Keratinocyte (primary cell): ENCODE measurements at regions not wholly inside any gene's neighbourhood (a gene's known extent, or its start where the extent isn't known, plus 50 kb on each side); places are given as distances from the start of the nearest gene placed in this dataset.

Experiments
- DNase-seq: peaks from one replicate; pipeline ENCODE4 v3.0.0-alpha.2; 2011; ENCODE audit warnings: low read depth, missing footprints, low spot score
- FAIRE-seq: peaks from 2 replicates; lab custom pipeline; 2011; peaks lifted over from hg19 to GRCh38; lab: Jason Lieb, UNC
- H2AFZ ChIP-seq: 2 replicates; pipeline ENCODE4 v1.6.0; 2012; ENCODE audit warnings: low read length, control low read depth, inconsistent platforms; ENCODE audit not compliant: control insufficient read depth
- H3K27ac ChIP-seq: 2 replicates; pipeline ENCODE4 v1.5.1; 2011; ENCODE audit warnings: low read length; ENCODE audit not compliant: control insufficient read depth, insufficient read depth
- H3K27me3 ChIP-seq: 3 replicates; pipeline ENCODE4 v1.6.0; 2011; ENCODE audit warnings: low read length; ENCODE audit not compliant: control insufficient read depth, insufficient read depth; ENCODE audit errors: extremely low read depth
- H3K36me3 ChIP-seq, 2 experiments: 2 replicates in 1 of 2; 3 replicates in 1 of 2; pipeline ENCODE4 v1.5.1; 2011; ENCODE audit warnings: low read length in 2 of 2, mild to moderate bottlenecking in 1 of 2; ENCODE audit not compliant: control insufficient read depth in 2 of 2, insufficient read depth in 2 of 2; ENCODE audit errors: extremely low read depth in 1 of 2
- H3K4me1 ChIP-seq: 3 replicates; pipeline ENCODE4 v1.5.1; 2011; ENCODE audit warnings: low read length; ENCODE audit not compliant: control insufficient read depth, insufficient read depth; ENCODE audit errors: extremely low read depth
- H3K4me2 ChIP-seq: 3 replicates; pipeline ENCODE4 v1.6.0; 2011; ENCODE audit warnings: low read depth, low read length; ENCODE audit not compliant: control insufficient read depth, insufficient read depth; ENCODE audit errors: extremely low read depth
- H3K4me3 ChIP-seq, 3 experiments: fragments of 200-600 bp in 1 of 3; sonication (generic) in 1 of 3; 2 replicates in 2 of 3; 3 replicates in 1 of 3; pipeline ENCODE4 v1.5.1; 2011 to 2016; ENCODE audit warnings: low read length in 3 of 3, mild to moderate bottlenecking in 3 of 3, control low read depth in 2 of 3, inconsistent platforms in 1 of 3, low read depth in 1 of 3, mixed read lengths in 1 of 3, mixed run types in 1 of 3, moderate library complexity in 1 of 3; ENCODE audit not compliant: control insufficient read depth in 2 of 3, insufficient read depth in 2 of 3; ENCODE audit errors: extremely low read depth in 1 of 3
- H3K79me2 ChIP-seq: 2 replicates; pipeline ENCODE4 v1.6.0; 2012; ENCODE audit warnings: low read length; ENCODE audit not compliant: control insufficient read depth, insufficient read depth
- H3K9ac ChIP-seq: 3 replicates; pipeline ENCODE4 v1.6.0; 2011; ENCODE audit warnings: low read length; ENCODE audit not compliant: control insufficient read depth, insufficient read depth; ENCODE audit errors: extremely low read depth
- H3K9me1 ChIP-seq: 3 replicates; pipeline ENCODE4 v1.6.0; 2011; ENCODE audit warnings: low read length; ENCODE audit not compliant: control insufficient read depth, insufficient read depth; ENCODE audit errors: extremely low read depth
- H3K9me3 ChIP-seq: 2 replicates; pipeline ENCODE4 v1.5.1; 2012; ENCODE audit warnings: low read depth, low read length; ENCODE audit not compliant: control insufficient read depth
- H4K20me1 ChIP-seq: 3 replicates; pipeline ENCODE4 v1.6.0; 2011; ENCODE audit warnings: low read length; ENCODE audit not compliant: control insufficient read depth, insufficient read depth; ENCODE audit errors: extremely low read depth
- EZH2 ChIP-seq: IDR thresholded peaks from one replicate; pipeline ENCODE4 v1.6.1; 2012; ENCODE audit warnings: inconsistent platforms, mild to moderate bottlenecking, low read length, moderate library complexity
- dilution Hi-C: fragments of 300-500 bp; cut with MboI; formaldehyde crosslinking; loops from one replicate; pipeline ENCODE4 v1.7.0; 2020; ENCODE audit warnings: low sequenced_read_pairs; ENCODE audit not compliant: extremely low pct_ligation_motif_present
- TF ChIP-seq, protein P1 (sequence below), 3 experiments: IDR thresholded peaks in 1 of 3; conservative IDR thresholded peaks in 1 of 3; optimal IDR thresholded peaks in 1 of 3; 2 replicates in 2 of 3; 3 replicates in 1 of 3; pipeline versions ENCODE3 to v1.5.1; 2011; ENCODE audit warnings: low read length in 3 of 3, mild to moderate bottlenecking in 3 of 3, moderate library complexity in 2 of 3, control low read depth in 1 of 3, inconsistent platforms in 1 of 3; ENCODE audit not compliant: insufficient read depth in 2 of 3; ENCODE audit errors: extremely low read depth in 1 of 3

DNA sequence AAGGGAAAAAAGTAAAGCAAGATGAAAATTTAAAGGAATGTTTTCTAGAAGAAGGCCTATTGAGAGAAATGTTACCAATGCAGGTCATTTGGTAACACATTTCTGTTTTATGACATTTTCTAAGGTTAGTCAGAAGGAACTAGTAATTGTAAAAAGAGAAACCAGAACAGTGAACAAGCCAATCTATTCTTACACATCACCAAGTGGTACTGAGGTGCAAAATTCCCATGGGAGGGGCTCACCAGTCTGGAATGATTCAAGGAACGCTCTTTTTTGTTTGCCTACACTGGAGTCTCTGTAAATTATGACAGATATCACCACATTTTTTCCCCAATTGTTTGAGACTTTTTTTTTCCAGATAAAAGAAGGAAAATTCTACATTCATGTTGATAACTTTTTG lies 404.7 kb upstream of the CNKSR2 start:
- H3K79me2 ChIP-seq: no peaks in the 10 kb centered on the region
- TF ChIP-seq EZH2: no peak
- TF ChIP-seq, protein P1, sequence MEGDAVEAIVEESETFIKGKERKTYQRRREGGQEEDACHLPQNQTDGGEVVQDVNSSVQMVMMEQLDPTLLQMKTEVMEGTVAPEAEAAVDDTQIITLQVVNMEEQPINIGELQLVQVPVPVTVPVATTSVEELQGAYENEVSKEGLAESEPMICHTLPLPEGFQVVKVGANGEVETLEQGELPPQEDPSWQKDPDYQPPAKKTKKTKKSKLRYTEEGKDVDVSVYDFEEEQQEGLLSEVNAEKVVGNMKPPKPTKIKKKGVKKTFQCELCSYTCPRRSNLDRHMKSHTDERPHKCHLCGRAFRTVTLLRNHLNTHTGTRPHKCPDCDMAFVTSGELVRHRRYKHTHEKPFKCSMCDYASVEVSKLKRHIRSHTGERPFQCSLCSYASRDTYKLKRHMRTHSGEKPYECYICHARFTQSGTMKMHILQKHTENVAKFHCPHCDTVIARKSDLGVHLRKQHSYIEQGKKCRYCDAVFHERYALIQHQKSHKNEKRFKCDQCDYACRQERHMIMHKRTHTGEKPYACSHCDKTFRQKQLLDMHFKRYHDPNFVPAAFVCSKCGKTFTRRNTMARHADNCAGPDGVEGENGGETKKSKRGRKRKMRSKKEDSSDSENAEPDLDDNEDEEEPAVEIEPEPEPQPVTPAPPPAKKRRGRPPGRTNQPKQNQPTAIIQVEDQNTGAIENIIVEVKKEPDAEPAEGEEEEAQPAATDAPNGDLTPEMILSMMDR (optimal IDR thresholded peaks at IDR 0.05 in 1 of 3, IDR thresholded peaks at IDR 0.05 in 1 of 3, conservative IDR thresholded peaks at IDR 0.05 in 1 of 3; ENCODE audit: extremely low read depth in 1 of 3, insufficient read depth in 2 of 3, low read length in 3 of 3): no peak
- no peaks in the 10 kb centered on the region for H3K36me3 ChIP-seq
- no peaks in the 10 kb centered on the region for H4K20me1 ChIP-seq
- DNase-seq (no peak), FAIRE-seq (no peak)
- no peaks in the 10 kb centered on the region for H3K4me1 ChIP-seq
- H3K9me3 ChIP-seq: no peaks in the 10 kb centered on the region
- no peak overlapping the region for H3K4me3 ChIP-seq
- H3K4me2 ChIP-seq: no peak overlapping the region
- H3K27ac ChIP-seq: no peak overlapping the region
- dilution Hi-C loops: no loop called here
- no peak overlapping the region for H3K9ac ChIP-seq
- H2AFZ ChIP-seq: no peak overlapping the region
- H3K9me1 ChIP-seq: no peaks in the 10 kb centered on the region
- no peaks in the 10 kb centered on the region for H3K27me3 ChIP-seq

- Histone ChIP-seq H3K27ac (no peak overlapping the region), H3K9me1 (no peaks in the 10 kb centered on the region), H3K79me2 (no peaks in the 10 kb centered on the region), H3K36me3 (no peaks in the 10 kb centered on the region), H2AFZ (no peak overlapping the region), H3K9ac (no peak overlapping the region), H3K4me2 (no peak overlapping the region), H4K20me1 (no peaks in the 10 kb centered on the region), H3K4me3 (no peak overlapping the region), H3K9me3 (no peaks in the 10 kb centered on the region), H3K4me1 (no peaks in the 10 kb centered on the region), H3K27me3 (no peaks in the 10 kb centered on the region)
- TF ChIP-seq, protein P1 (optimal IDR thresholded peaks at IDR 0.05 in 1 of 3, IDR thresholded peaks at IDR 0.05 in 1 of 3, conservative IDR thresholded peaks at IDR 0.05 in 1 of 3; ENCODE audit: extremely low read depth in 1 of 3, insufficient read depth in 2 of 3, low read length in 3 of 3): no peak
- TF ChIP-seq EZH2: no peak
- dilution Hi-C loops: no loop called here
- DNase-seq (no peak), FAIRE-seq (no peak)
These were observed 405.2 kb upstream of the CNKSR2 start for GRCh38 chrX:20968996-20969395.
